Right ventricle myocardium inferior (tissue), 1 donor: ENCODE measurements at regions not wholly inside any gene's neighbourhood (a gene's known extent, or its start where the extent isn't known, plus 50 kb on each side); places are given as distances from the start of the nearest gene placed in this dataset.
"Not testable (repeated sequence)": the region's sequence is repeated elsewhere in the genome, so short reads cannot be mapped to it uniquely, and the experiment has no call there.

Experiments used
- ATAC-seq: fragments of 200-7000 bp; cut with Tn5 transposase; one replicate; pipeline ENCODE4 v1.9.1; 2020; ENCODE audit warnings: mild to moderate bottlenecking, moderate library complexity
- DNase-seq: peaks from one replicate; pipeline ENCODE4 v3.0.0; 2021; ENCODE audit errors: missing footprints
- intact Hi-C: fragments of 100-400 bp; cut with DNase I; formaldehyde crosslinking; loops from one replicate; pipeline ENCODE4 v1.11.0; 2022
- donor health status: DM: no; HTN: yes; CAD: no; lungs with severe emphysema.

DNA sequence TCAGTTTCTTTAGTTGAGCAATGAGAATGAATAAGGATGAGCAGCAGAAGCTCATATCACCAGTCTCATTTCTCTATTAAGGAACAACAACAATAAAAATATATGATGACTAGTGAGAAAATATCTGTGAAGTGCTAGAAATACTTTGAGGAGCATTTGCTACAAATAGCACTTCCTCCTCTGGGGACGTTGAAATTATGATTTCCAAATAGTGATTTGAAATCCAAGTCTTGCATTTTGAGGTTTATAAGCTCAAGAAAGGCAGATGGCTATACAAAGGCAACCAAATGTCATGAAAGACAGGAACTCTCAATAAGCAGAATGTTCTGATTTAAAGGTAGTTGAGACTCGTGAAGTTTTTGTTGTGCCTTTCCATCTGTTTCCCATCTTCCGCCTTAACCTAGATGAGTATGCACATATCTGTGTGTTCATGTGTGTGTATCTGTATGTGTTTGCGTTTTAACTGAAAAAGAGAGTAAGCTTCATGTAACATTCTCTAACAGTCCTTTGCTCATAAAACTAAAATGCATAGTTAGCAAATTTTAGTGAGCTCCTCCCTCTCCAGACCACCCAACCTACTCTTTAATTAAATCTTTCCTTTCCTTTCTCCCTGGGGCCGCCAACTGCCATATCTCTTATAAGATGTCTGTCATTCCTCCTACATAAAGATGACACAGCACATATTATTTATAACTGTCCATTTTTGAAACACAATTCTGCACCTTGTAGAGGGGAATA lies 222.6 kb upstream of the RASGEF1B start:
- no peak for DNase-seq

DNA sequence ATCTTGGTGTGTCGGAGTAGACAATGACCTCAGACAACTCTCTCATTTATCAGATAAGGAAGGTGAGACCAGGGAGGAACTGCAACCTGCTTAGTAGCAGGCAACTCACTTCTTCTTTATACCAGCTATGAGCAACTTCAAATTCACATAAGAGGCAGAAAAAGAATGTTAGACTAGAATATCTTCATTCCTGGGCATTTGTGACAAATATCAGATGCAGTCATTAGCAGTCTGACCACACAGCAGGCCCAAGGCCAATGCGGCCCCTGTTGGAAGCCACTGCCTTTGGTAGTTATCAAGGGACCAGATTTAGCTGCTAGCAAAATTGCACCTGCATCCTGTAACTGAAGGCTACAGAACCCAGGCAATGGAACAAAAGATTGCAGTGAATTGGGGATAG lies 219.2 kb upstream of the RASGEF1B start:
- intact Hi-C loops: no loop called here
- ATAC-seq: no peak
- no peak for DNase-seq

More for the DNA sequence above, 222.6 kb upstream of the RASGEF1B start:
- no peak for ATAC-seq
- intact Hi-C loops: no loop called here

DNA sequence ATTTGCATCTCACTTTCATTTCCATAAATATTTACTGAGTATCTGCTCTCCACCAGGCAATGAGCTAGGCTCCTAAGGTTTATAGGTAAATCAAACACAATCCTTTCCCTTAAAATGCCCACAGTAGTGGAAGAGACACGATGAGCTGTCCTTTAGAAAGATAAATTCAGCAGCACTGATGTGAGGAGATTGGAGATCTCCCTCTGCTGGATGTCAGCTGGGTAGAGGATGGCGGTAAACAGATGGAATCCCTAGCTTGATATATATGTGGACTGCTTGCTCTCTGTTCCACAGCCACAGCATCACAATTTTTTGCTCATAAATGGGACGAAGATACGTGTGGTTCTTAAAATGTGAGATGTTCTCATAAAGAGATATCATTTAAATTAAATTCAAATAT lies 216.4 kb upstream of the RASGEF1B start:
- no peak for DNase-seq
- ATAC-seq: no peak
- intact Hi-C loops: loop anchor here (10.0 kb wide), 1 partner anchor 213 kb away; the partner anchor contains the start of gene RASGEF1B

DNA sequence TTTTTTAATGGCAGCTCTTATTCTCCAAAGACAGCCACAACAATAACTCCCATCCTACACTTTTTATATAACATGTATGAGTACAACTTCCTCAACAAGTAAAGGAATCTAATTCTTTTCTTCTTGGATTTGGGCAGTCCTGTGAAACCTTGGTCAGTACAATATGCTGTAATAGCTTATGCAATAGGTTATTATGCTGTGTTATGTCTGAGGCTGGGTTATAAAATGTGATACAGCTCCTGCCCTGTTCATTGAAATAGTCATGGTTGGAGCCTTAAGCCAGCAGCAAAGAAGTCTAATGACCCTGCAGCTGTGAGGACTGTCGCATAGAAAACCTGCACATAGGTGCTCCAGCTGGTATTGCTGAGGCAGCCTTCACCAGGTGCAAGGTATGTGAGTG lies 215.8 kb upstream of the RASGEF1B start:
- ATAC-seq (no peak), DNase-seq (no peak)
- intact Hi-C loops: loop anchor here (10.0 kb wide), 1 partner anchor 213 kb away; the partner anchor contains the start of gene RASGEF1B

DNA sequence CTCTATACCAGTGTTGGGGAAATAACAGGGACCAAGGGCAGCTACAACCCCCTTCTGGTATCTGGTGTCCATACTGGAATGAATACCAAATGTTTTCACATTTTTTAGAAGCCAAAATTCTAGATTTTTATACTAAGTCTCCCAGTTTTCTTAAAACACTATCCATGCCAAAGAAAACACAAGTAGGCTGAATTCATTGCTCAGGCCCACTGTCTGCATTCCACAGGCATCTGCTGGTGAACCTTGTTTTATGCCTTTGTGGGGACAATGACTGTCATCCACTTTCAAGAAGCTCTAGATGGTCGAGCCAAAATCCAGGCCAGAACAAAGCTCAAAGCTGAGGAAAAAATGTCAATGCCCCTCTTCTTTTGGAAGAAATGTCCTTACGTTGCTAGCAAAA lies 213.4 kb upstream of the RASGEF1B start:
- no peak for ATAC-seq
- intact Hi-C loops: loop anchor here (10.0 kb wide), 1 partner anchor 210 kb away; the partner anchor contains the start of gene RASGEF1B
- DNase-seq: no peak

DNA sequence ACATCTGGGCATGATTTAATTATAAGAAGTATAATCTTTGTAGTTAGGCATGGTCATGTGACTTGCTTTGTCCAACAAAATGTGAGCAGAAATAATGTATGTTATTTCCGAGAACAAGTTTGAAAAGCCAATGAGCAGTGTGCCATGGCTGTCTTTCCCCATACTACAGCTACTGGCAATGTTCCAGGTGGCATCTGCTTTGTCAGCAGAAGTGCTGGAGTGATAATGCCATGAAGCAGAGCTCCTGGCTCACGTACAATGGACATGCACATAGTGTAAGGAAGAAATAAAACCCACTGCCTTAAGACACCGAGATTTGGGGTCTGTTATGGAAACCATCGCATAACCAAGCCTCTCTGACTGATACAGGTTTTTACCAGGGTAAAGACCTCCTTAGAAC lies 212.6 kb upstream of the RASGEF1B start:
- intact Hi-C loops: loop anchor here (10.0 kb wide), 1 partner anchor 210 kb away; the partner anchor contains the start of gene RASGEF1B
- ATAC-seq (no peak), DNase-seq (no peak)

DNA sequence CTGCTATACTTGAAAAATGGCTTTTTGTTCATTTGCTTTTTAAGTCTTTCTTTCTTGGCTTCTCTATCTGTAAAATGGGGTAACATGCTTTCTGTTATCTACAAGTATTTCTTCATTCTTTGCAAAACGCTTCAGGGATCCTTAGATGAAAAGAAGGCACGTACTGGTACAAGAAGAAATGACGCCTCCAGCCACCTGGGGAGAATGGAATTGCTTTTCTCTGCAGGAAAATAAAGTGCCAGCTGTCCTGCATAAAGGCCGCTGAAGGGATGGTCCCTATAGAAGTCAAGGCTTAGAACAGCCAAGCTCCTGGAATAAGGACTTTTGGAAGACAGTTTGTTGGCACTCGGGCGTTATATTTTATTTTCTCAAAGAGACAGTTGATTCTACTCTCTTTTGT lies 210.8 kb upstream of the RASGEF1B start:
- intact Hi-C loops: loop anchor here (10.0 kb wide), 1 partner anchor 208 kb away; the partner anchor contains the start of gene RASGEF1B

DNA sequence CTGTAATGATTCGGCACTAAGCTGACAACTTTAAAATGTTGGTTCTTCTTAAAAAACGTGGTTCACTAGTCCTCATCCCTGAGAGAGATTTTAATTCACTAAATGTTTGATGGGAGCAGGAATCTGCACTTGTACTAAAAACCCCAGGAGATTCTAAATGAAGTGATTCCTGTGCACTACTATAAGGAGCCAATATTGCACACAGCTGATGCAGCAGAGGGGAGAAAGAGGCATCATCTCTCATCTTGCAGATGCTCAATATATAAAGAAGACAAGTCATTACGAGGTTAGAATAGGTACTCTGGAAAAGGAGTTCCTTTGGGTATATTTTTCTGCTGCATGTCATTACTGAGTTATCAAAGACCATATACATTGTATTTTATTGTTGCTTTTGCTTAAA lies 207.6 kb upstream of the RASGEF1B start:
- no peak for ATAC-seq
- no peak for DNase-seq
- intact Hi-C loops: no loop called here

More for the DNA sequence above, 210.8 kb upstream of the RASGEF1B start:
- ATAC-seq (no peak), DNase-seq (no peak)

DNA sequence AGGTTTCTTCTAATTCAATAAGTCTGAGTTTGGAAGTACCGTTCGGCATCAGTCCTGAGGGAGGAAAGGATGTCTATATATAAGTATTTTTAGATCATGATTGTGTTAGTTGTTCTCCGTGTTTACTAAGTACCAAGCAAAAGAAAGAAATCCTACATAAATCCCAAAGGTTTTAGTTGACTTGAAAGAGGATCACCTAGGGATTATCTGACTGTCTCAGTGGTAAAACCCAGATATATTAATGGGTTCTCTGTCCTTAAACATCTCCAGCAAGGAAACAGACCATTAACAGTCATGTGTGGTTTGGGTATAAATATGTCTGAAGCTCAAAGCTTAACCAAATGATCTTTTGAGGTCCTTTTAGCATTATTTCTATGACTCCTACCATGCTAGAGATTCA lies 207.1 kb upstream of the RASGEF1B start:
- ATAC-seq (no peak), DNase-seq (no peak)
- intact Hi-C loops: no loop called here

DNA sequence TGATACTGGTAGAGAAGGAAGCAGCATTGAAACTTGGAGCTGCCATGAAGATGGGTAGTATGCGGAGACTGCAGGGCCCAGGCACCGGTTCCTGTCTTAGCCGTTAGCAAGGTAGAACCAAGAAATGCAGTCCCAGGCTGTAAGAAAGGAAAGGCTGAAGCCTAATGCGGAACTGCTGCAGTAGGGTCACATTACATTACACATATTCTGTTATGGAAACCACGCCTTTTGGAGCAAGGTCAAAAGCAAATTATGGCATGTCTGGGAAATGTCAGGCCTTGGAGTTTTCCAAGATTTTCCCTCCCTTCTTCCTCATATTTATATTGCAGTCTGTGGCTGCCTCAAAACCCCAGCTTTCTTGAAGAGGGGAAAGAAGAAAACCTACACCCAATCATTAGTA lies 204.8 kb upstream of the RASGEF1B start:
- ATAC-seq: peak; percentile 28
- intact Hi-C loops: no loop called here
- DNase-seq: no peak

DNA sequence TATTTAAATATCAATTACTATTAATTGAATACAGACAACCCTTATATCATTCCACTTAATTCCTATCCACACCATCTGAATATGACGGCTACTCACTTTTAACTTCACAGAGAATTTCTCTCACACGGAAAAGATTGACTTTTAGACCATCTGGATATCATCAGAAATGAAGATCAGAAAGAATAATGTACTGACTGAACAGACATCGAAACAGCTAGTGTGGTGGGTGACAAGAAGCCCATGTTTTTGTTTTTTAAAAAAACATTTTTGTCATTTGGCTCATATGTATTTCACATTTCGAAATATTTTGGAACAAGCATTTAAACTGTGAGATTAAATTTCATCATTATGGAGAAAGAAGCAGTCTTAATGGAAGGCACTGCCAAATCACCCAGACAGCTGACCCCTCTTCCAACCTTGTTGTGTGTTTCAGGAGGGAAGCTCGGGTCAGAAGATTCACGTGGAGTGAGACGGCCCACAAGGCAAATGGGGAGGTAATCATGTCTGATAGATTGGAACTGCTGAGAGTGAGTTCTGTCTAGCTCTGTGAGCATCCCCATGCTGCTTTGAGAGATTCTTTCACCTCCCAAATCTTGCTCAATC lies 204.2 kb upstream of the RASGEF1B start:
- DNase-seq: no peak
- intact Hi-C loops: no loop called here
- peak; percentile 57 for ATAC-seq

DNA sequence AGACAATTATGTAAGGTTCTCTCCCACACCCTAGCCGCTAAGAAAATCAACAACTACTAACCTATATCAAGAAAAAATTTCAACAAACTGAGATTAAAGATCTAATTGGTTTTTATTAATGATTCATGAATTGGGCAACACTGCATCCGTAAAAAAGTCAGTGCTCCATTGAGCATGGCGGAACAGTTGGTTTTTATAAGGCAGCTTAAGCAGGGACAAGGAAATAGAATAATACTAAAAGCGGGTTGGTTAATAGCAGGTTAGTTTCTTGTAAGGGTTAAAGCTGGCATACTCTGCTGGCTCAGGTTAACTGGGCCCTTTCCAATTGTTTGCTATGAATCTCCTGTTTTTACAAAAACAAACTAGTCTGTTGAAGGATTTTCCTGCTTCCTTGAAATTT lies 202.3 kb upstream of the RASGEF1B start:
- intact Hi-C loops: no loop called here

DNA sequence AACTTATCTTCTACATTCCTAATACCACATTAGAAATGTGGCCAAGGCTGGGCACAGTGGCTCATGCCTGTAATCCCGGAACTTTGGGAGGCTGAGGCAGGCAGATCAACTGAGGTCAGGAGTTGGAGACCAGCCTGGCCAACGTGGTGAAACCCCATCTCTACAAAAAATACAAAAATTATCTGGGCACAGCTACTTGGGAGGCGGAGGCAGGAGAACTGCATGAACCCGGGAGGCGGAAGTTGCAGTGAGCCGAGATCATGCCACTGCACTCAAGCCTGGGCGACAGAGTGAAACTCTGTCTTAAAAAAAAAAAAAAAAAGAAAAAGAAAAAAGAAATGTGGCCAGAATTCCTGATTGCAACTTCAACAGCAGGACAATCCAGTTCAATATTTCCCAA lies 196.6 kb upstream of the RASGEF1B start:
- peak; percentile 73 for DNase-seq
- intact Hi-C loops, ATAC-seq: not testable (repeated sequence)

More for the DNA sequence above, 202.3 kb upstream of the RASGEF1B start:
- no peak for DNase-seq
- ATAC-seq: no peak

DNA sequence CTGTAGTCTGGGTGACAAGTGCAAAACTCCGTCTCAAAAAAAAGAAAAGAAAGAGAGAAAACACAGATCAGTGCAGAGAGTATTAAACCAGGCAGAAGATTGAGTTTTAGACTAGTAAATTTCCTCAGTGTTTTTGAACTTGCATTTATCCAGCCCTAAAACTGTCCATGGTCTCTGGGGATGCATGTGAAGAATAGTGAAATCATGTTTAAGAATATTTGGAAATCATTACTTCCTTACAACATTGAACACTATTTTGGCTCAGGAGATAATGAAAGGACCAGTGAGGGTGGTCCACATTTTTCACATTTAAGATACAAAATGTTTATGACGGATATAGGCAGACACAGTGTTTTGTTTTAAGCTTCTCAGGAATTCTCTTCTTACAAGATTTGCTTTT lies 195.8 kb upstream of the RASGEF1B start:
- DNase-seq (no peak), ATAC-seq (no peak)
- intact Hi-C loops: no loop called here

DNA sequence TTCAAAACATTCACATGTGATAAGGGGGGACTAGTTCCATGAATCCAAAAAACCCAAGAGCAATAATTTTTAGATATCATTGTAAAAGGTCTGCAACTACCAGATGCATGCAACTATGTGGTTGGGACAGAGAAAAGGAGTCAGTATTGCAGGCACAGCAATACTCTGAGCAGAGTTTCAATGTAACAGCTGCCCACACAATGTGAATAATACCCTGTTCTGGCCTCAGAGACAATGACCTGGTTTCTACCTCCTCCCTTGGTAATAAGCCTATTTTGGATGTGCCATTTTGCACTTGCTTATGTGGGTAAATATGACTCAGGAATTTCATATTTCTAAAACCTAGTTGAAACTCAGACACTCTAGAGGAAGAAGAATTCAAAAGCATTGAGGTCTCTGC lies 194.8 kb upstream of the RASGEF1B start:
- DNase-seq (no peak), ATAC-seq (no peak)
- intact Hi-C loops: no loop called here

DNA sequence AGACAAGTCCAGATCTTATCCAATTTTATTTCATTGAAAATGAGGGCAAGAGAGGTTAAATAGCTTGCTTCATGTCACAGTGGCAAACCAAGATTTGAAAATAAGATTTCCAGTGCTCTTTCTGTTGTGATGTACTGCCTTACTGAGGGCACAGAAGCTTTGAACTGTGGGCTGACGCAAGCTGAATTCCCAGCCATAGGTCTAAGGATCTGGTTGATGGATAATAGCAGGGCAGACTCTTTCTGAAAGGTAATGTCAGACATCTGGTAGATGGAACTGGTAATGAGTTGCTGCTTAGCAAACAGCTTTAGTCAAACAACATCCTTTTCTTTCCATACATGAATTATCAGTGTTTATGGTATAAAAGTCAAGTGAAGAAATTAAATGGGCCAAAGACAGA lies 193.9 kb upstream of the RASGEF1B start:
- ATAC-seq: no peak
- no peak for DNase-seq
- intact Hi-C loops: no loop called here

DNA sequence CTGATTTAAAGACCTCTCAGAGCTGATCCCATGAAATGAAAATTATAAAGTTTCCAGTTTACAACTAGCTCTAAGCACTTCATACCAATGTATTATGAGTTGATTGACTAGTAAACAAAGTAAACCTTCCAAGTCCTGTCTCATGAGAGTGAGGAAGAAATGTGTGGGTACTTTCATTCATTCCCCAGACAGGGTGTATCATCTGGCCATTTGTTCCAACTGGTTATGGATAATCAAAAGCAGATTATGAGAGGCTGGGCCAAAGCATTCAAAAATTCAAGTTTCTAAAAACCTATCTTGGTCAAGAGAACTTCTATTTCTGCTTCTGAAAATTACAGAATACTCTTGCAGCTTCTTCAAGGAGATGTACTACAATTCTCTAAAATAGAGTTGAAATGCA lies 193.3 kb upstream of the RASGEF1B start:
- DNase-seq (no peak), ATAC-seq (no peak)
- intact Hi-C loops: no loop called here

DNA sequence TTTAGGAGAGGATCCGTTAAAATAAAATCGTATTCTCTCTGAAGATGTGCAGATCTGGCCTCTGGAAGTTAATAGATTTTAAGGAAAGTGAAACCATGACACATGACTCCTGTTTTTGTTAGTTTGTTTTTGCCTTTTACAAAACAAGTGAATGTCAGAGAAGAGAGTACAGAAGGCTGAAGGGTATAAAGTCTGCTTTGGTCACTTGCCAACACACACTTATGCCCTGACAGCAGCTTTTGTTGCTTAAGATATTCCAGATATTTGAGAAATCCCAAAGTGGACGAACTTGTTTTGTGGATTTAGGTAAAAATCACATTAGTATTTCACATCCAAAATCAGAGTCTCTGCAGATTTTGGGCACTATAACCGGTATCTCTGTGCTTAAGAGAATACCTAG lies 192.4 kb upstream of the RASGEF1B start:
- ATAC-seq: no peak
- intact Hi-C loops: no loop called here
- DNase-seq: no peak

DNA sequence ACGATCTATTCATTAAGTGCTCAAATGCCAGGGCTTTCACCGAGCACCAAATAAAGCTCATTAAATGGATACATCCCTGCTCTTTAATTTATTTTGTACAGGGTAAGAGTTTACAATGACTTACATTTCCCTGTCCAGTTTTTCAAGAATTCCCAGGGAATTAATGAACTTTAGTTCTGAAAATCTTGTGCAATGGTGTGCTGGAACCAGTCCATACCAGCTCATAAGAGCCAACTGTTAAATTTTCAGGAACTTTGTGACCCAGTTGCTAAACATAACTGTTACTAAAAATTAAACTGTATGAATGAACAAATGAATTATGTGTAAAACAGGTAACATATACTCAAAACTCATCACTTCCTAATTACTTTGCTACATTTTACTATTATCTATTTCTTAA lies 191.7 kb upstream of the RASGEF1B start:
- no peak for DNase-seq
- ATAC-seq: no peak
- intact Hi-C loops: no loop called here

DNA sequence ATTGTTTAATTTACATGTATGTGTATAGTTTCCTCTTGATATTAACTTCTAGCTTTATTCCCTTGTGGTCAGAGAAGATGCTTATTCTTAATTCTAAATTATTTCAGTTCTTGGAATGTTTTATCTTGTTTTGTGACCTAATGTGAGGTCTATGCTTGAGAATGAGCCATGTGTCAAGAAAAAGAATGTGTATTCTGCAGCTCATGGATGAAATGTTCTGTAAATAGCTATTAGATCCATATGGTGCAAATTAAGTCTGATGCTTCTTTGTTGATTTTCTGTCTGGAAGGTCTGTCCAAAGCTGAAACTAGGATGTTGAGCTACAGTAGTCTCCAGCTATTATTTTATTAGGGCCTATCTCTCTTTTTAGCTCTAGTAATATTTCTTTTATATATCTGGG lies 187.3 kb upstream of the RASGEF1B start:
- intact Hi-C loops: no loop called here
- DNase-seq: no peak
- ATAC-seq: no peak
